Activated CD8-positive, alpha-beta T cell treated with anti-CD3 and anti-CD28 coated beads for 36 hours (primary cell): ENCODE measurements at regions not wholly inside any gene's neighbourhood (a gene's known extent, or its start where the extent isn't known, plus 50 kb on each side); places are given as distances from the start of the nearest gene placed in this dataset.

ENCODE experiments used
- ATAC-seq: fragments of 200-7000 bp; cut with Tn5 transposase; one replicate; pipeline ENCODE4 v1.10.0; 2021; ENCODE audit warnings: mild to moderate bottlenecking, moderate library complexity
- CTCF ChIA-PET: fragments of 350-600 bp; sonication (Branson Sonifier 250); formaldehyde crosslinking; loops from one replicate; lab custom pipeline; 2021; ENCODE audit warnings: antibody characterized with exemption; lab: Charles Lee
- POLR2A ChIA-PET: fragments of 350-600 bp; sonication (Branson Sonifier 250); formaldehyde crosslinking; loops from one replicate; lab custom pipeline; 2021; ENCODE audit warnings: antibody characterized with exemption; lab: Charles Lee
- DNase-seq: peaks from one replicate; pipeline ENCODE4 v3.0.0-alpha.2; 2020
- H3K27ac Mint-ChIP-seq: one replicate; pipeline ENCODE4 v1.8.0; 2021; ENCODE audit warnings: mild to moderate bottlenecking, mixed read lengths
- H3K27me3 Mint-ChIP-seq: one replicate; pipeline ENCODE4 v1.8.0; 2021; ENCODE audit warnings: mixed read lengths
- H3K36me3 Mint-ChIP-seq: one replicate; pipeline ENCODE4 v1.8.0; 2021; ENCODE audit warnings: low read depth, mixed read lengths
- H3K4me1 Mint-ChIP-seq: one replicate; pipeline ENCODE4 v1.8.0; 2021; ENCODE audit warnings: low read depth, mixed read lengths
- H3K4me3 Mint-ChIP-seq: one replicate; pipeline ENCODE4 v1.8.0; 2021; ENCODE audit warnings: mild to moderate bottlenecking, moderate library complexity, mixed read lengths
- H3K9me3 Mint-ChIP-seq: one replicate; pipeline ENCODE4 v1.8.0; 2021; ENCODE audit warnings: mixed read lengths
- intact Hi-C: fragments of 100-400 bp; cut with micrococcal nuclease; formaldehyde crosslinking; loops from one replicate; pipeline ENCODE4 v1.10.0; 2022
- TF ChIP-seq, protein P1 (sequence below): fragments of 200-600 bp; IDR thresholded peaks from one replicate; pipeline ENCODE4 v1.8.0; 2022; ENCODE audit warnings: antibody characterized with exemption, mild to moderate bottlenecking

DNA sequence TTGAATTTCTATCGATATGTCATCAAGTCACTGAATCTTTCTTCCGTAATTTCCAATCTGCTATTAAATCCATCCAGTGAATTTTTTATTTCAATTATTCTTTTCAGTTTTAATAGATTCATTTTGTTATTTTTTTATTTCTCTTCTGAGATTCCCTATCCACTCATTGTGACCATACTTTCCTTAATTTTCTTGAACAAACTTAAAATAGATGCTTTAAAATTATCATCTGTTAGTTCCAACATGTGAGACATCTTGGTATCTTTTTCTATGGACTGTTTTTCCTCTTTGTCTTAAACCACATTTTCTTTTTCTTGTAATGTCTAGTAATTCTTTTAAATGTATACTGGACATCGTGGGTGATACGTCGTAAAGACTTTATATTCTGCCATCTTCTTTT is 236.6 kb upstream of the TLE3 start:
- H3K27me3 Mint-ChIP-seq: peaks cover 3% of the 10 kb centered on the region
- intact Hi-C loops: no loop called here
- POLR2A ChIA-PET: no interaction called here
- H3K9me3 Mint-ChIP-seq: peaks cover 9% of the 10 kb centered on the region
- H3K4me1 Mint-ChIP-seq: no peaks in the 10 kb centered on the region
- TF ChIP-seq, protein P1, sequence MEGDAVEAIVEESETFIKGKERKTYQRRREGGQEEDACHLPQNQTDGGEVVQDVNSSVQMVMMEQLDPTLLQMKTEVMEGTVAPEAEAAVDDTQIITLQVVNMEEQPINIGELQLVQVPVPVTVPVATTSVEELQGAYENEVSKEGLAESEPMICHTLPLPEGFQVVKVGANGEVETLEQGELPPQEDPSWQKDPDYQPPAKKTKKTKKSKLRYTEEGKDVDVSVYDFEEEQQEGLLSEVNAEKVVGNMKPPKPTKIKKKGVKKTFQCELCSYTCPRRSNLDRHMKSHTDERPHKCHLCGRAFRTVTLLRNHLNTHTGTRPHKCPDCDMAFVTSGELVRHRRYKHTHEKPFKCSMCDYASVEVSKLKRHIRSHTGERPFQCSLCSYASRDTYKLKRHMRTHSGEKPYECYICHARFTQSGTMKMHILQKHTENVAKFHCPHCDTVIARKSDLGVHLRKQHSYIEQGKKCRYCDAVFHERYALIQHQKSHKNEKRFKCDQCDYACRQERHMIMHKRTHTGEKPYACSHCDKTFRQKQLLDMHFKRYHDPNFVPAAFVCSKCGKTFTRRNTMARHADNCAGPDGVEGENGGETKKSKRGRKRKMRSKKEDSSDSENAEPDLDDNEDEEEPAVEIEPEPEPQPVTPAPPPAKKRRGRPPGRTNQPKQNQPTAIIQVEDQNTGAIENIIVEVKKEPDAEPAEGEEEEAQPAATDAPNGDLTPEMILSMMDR: no peak
- H3K27ac Mint-ChIP-seq: no peak overlapping the region
- CTCF ChIA-PET: no interaction called here
- no peak overlapping the region for H3K4me3 Mint-ChIP-seq
- H3K36me3 Mint-ChIP-seq: peaks cover 4% of the 10 kb centered on the region
- DNase-seq (no peak), ATAC-seq (no peak)

DNA sequence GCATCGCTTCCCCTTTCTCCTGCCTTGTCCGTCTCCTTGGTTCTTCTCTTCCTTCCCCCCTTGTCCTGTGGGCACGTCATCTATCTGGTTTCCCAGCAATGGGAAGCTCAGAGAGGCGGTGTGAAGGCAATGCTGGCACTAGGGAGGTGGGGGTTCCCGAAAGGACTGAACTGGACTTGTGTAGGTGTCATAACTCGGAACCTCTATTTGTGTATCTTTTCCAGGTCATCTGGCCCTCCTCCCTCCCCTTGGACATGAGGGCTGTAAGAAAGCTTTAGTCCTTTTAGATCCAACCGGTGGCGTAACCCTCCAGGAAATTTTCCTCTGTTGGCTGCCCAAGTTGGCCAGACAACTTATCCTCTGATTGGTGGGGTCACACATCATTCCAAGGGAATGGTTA is 231.5 kb upstream of the TLE3 start:
- Mint-ChIP-seq H3K27me3 (peaks cover 3% of the 10 kb centered on the region), H3K4me1 (no peaks in the 10 kb centered on the region), H3K4me3 (no peak overlapping the region), H3K36me3 (no peaks in the 10 kb centered on the region), H3K9me3 (no peaks in the 10 kb centered on the region), H3K27ac (no peak overlapping the region)
- intact Hi-C loops: no loop called here
- ChIA-PET POLR2A (interaction anchor here (1.3 kb wide), 1 partner anchor 11 kb away, joined by 3 read pairs; no protein-coding TSS in a partner anchor), CTCF (no interaction called here)
- TF ChIP-seq, protein P1: no peak
- ATAC-seq: no peak
- no peak for DNase-seq

DNA sequence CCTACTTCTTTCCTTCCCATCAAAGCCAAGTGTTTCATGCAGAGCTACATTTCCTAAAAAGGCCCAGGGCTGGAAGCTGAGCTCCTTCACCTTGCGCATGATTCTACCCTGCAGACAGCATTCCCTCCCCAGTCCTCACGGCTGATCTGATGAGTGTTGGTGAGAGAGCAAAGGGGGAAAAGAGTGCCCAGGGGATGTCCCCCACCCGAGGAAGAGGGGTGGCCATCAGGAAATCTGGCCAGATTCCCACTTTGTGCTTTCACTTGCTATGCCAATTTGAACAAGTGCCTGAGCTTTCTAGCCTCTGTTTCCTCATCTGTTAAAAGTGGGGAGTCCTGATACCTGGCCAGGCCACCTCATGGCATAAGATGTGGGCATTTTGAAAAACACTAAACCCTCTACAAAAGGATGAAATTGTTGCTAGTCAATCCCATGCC is 231.0 kb upstream of the TLE3 start:
- Mint-ChIP-seq H3K4me1 (no peaks in the 10 kb centered on the region), H3K9me3 (no peaks in the 10 kb centered on the region), H3K27ac (no peak overlapping the region), H3K27me3 (peaks cover 3% of the 10 kb centered on the region), H3K36me3 (no peaks in the 10 kb centered on the region), H3K4me3 (no peak overlapping the region)
- DNase-seq: no peak
- CTCF ChIA-PET: no interaction called here
- no peak for ATAC-seq
- TF ChIP-seq, protein P1: no peak
- intact Hi-C loops: no loop called here
- POLR2A ChIA-PET: interaction anchor here (1.3 kb wide), 1 partner anchor 12 kb away, joined by 3 read pairs; no protein-coding TSS in a partner anchor

DNA sequence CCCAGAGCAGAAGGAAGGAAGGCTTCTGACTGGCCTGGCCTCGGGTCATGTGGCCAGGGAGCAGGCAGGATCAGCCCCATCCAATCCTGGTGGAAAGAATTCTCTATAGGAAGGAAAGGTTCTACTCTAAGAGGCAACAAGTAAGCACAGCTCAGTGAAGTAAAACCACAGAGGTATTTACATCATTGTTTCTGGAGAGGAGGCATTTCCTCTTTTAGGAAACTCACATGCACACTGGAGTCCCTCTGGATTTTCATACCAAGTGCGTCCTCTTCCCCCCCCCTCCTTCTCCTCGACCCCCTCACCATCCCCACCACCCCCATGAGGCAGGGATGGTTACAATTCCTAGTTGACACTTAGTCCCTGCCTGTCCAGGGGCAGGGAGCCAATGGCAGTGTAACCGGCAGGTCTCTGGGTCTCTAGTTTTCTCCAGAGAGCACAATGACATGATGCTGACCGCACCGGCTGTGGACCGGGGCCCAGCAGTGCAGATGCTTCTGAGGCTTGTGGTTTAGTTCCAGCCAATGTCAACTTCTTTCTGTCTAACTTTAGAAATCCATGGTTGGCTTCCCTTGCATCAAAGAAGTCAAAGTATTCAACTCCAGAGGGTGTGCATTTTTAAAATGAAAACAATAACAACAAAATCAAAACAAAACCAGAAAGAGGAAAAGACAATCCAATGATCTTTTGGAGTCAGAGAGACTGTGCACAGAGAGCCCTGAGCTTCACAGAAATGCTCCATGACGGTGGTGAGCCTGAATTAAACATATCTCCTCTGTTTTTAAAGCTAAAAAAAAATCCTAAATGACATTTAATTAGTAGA is 230.3 kb upstream of the TLE3 start:
- no peak overlapping the region for H3K27ac Mint-ChIP-seq
- intact Hi-C loops: no loop called here
- no peak for ATAC-seq
- no peaks in the 10 kb centered on the region for H3K9me3 Mint-ChIP-seq
- H3K27me3 Mint-ChIP-seq: peaks cover 3% of the 10 kb centered on the region
- ChIA-PET POLR2A (interaction anchor here (0.6 to 1.3 kb wide), 2 partner anchors 12 kb away, joined by 3 read pairs; no protein-coding TSS in a partner anchor), CTCF (no interaction called here)
- H3K36me3 Mint-ChIP-seq: no peaks in the 10 kb centered on the region
- no peak overlapping the region for H3K4me3 Mint-ChIP-seq
- no peak for DNase-seq
- H3K4me1 Mint-ChIP-seq: no peaks in the 10 kb centered on the region
- TF ChIP-seq, protein P1: no peak

DNA sequence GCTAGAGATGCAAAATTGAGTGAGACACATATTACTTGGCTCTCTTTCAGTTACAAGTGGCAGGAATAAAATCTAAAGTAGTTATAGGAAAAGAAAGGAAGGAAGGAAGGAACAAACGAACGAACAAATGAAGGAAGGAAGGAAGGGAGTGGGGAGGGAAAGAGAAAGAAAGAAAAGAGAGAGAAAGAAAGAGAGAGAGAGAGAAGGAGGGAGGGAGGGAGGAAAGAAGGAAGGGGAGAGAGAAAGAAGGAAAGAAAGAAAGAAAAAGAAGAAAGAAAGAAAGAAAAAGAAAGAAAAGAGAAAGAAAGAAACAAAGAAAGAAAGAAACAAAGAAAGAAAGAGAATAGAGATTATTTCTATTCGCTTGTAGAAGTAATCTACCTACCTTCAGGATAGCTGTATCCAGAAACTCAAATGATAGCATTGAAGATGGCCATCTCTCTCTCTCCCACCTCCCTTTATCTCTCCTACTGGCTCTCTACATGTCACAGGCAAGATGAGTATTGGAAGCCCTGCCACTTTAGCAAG is 229.7 kb upstream of the TLE3 start:
- H3K27ac Mint-ChIP-seq: no peak overlapping the region
- CTCF ChIA-PET: no interaction called here

More for the DNA sequence above, 229.7 kb upstream of the TLE3 start:
- DNase-seq (no peak), ATAC-seq (no peak)
- TF ChIP-seq, protein P1: no peak
- intact Hi-C loops: no loop called here
- peaks cover 3% of the 10 kb centered on the region for H3K27me3 Mint-ChIP-seq
- H3K4me3 Mint-ChIP-seq: no peak overlapping the region
- no peaks in the 10 kb centered on the region for H3K9me3 Mint-ChIP-seq
- H3K4me1 Mint-ChIP-seq: no peaks in the 10 kb centered on the region
- POLR2A ChIA-PET: interaction anchor here (0.6 kb wide), 1 partner anchor 11 kb away, joined by 3 read pairs; no protein-coding TSS in a partner anchor
- H3K36me3 Mint-ChIP-seq: no peaks in the 10 kb centered on the region
